Smooth muscle cell (in vitro differentiated cells): ENCODE measurements at regions not wholly inside any gene's neighbourhood (a gene's known extent, or its start where the extent isn't known, plus 50 kb on each side); places are given as distances from the start of the nearest gene placed in this dataset.

ENCODE experiments used
- DNase-seq: peaks from one replicate; lab custom pipeline; 2025; ENCODE audit not compliant: unreplicated experiment; lab: John Stamatoyannopoulos, UW
- H2AFZ ChIP-seq: fragments of 200-600 bp; sonication (generic); 2 replicates; pipeline ENCODE4 v1.6.0; 2016; ENCODE audit warnings: antibody characterized with exemption, low read depth, mild to moderate bottlenecking
- H3F3A ChIP-seq: fragments of 200-600 bp; sonication (generic); 2 replicates; pipeline ENCODE4 v1.6.0; 2017; ENCODE audit warnings: antibody characterized with exemption, low read depth
- H3K27ac ChIP-seq: fragments of 200-600 bp; sonication (generic); 2 replicates; pipeline ENCODE4 v1.5.1; 2016; ENCODE audit warnings: low read depth, mild to moderate bottlenecking
- H3K27me3 ChIP-seq: fragments of 200-600 bp; sonication (generic); 2 replicates; pipeline ENCODE4 v1.6.1; 2016; ENCODE audit warnings: low read depth, mild to moderate bottlenecking
- H3K36me3 ChIP-seq: fragments of 200-600 bp; sonication (generic); 2 replicates; pipeline ENCODE4 v1.5.1; 2016; ENCODE audit warnings: low read depth
- H3K4me1 ChIP-seq: fragments of 200-600 bp; sonication (generic); 2 replicates; pipeline ENCODE4 v1.5.1; 2016; ENCODE audit warnings: low read depth
- H3K4me2 ChIP-seq: fragments of 200-600 bp; sonication (generic); 2 replicates; pipeline ENCODE4 v1.6.0; 2016; ENCODE audit warnings: mild to moderate bottlenecking
- H3K4me3 ChIP-seq: fragments of 200-600 bp; sonication (generic); 2 replicates; pipeline ENCODE4 v1.5.1; 2016; ENCODE audit warnings: mild to moderate bottlenecking
- H3K79me2 ChIP-seq: fragments of 200-600 bp; sonication (generic); 2 replicates; pipeline ENCODE4 v1.6.0; 2016; ENCODE audit warnings: low read depth, mild to moderate bottlenecking
- H3K9ac ChIP-seq: fragments of 200-600 bp; sonication (generic); 2 replicates; pipeline ENCODE4 v1.6.0; 2016; ENCODE audit warnings: low read depth
- H3K9me3 ChIP-seq: fragments of 200-600 bp; sonication (generic); replicated peaks from 2 replicates; pipeline ENCODE4 v1.5.1; 2016; ENCODE audit warnings: low read depth
- H4K20me1 ChIP-seq: fragments of 200-600 bp; sonication (generic); 2 replicates; pipeline ENCODE4 v1.6.0; 2016; ENCODE audit warnings: low read depth
- WGBS: methylation state at CpG from one replicate; pipeline ENCODE4 v1.1.7; 2016; ENCODE audit warnings: low lambda C conversion rate; 5-methylcytosine and 5-hydroxymethylcytosine counted together
- TF ChIP-seq, protein P1 (sequence below): fragments of 200-600 bp; sonication (generic); IDR thresholded peaks from 2 replicates; pipeline ENCODE4 v1.5.1; 2017; ENCODE audit warnings: borderline replicate concordance, mild to moderate bottlenecking, antibody characterized with exemption; ENCODE audit not compliant: insufficient read depth, poor library complexity, severe bottlenecking

DNA sequence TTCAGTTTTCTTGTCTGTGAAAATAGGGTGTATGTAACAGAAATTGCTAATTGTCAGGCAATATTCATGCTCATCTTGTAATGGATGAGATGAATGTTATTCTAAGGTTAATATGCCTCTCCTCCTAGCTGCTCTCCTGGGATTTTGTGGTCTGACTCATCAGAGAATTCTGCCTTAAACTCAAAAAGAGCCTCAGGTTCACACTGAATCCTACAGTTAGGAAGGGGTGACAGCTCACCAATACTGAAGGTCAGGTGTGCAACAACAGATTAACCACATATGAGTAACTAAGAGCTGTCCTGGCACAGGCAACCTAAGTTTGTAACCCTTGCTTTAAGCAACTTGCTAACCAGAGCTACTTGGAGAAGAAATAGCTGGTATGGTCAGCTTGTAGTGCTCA lies 197.7 kb downstream of the SPATA18 start:
- Histone ChIP-seq H3K9me3 (no peaks in the 10 kb centered on the region), H3F3A (no peaks in the 10 kb centered on the region), H3K9ac (no peak overlapping the region), H3K4me2 (no peak overlapping the region), H3K79me2 (no peaks in the 10 kb centered on the region), H3K36me3 (no peaks in the 10 kb centered on the region), H3K4me3 (no peak overlapping the region), H2AFZ (no peak overlapping the region), H3K27ac (no peak overlapping the region), H3K27me3 (no peaks in the 10 kb centered on the region), H4K20me1 (no peaks in the 10 kb centered on the region), H3K4me1 (no peaks in the 10 kb centered on the region)
- TF ChIP-seq, protein P1, sequence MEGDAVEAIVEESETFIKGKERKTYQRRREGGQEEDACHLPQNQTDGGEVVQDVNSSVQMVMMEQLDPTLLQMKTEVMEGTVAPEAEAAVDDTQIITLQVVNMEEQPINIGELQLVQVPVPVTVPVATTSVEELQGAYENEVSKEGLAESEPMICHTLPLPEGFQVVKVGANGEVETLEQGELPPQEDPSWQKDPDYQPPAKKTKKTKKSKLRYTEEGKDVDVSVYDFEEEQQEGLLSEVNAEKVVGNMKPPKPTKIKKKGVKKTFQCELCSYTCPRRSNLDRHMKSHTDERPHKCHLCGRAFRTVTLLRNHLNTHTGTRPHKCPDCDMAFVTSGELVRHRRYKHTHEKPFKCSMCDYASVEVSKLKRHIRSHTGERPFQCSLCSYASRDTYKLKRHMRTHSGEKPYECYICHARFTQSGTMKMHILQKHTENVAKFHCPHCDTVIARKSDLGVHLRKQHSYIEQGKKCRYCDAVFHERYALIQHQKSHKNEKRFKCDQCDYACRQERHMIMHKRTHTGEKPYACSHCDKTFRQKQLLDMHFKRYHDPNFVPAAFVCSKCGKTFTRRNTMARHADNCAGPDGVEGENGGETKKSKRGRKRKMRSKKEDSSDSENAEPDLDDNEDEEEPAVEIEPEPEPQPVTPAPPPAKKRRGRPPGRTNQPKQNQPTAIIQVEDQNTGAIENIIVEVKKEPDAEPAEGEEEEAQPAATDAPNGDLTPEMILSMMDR: no peak
- DNase-seq: no peak

DNA sequence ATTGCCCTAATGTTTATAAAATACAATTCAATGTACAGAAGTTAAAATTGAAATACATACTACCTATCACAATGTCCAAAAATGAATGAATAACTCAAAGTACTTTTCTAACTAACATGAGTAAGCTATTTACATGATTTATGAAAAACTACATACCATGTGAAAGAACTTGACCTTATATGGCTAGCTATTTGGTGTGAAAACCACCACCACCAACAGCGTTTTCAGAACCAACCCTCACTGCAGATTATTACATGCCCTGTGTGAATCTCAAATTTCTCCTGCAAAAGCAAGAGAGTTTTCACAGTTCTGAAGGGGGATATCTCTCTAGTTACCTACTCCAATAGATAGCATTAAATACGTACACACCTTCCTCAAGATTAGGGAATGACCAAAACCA lies 198.5 kb downstream of the SPATA18 start:
- TF ChIP-seq, protein P1: no peak
- Histone ChIP-seq H3K9me3 (no peaks in the 10 kb centered on the region), H3K9ac (no peak overlapping the region), H2AFZ (no peak overlapping the region), H3K4me2 (no peak overlapping the region), H3K27me3 (no peaks in the 10 kb centered on the region), H3K4me3 (no peak overlapping the region), H3K4me1 (no peaks in the 10 kb centered on the region), H3F3A (no peaks in the 10 kb centered on the region), H3K79me2 (no peaks in the 10 kb centered on the region), H3K27ac (no peak overlapping the region), H4K20me1 (no peaks in the 10 kb centered on the region), H3K36me3 (no peaks in the 10 kb centered on the region)
- DNase-seq: no peak
- 76% methylated on average over 2 of the region's 2 CpGs for WGBS

DNA sequence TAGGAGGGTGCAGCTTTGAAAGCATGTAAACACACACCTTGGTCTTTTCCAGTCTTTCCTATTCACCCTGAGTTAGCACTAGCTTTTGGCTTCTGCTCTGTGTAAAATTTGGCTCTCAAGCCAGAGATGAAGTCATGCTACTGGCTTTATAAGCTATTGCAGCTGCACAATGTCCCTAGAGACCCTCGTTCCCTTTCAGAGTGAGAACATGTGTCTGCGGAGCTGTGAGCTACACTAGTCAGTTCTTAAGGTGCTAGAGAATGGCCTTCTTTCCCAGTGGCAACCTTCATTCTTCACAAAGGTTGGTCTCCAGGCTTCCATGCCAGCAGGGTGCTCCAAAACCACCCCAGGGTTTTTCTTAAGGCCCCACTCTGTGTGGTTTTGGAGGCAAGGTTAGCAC lies 199.1 kb downstream of the SPATA18 start:
- TF ChIP-seq, protein P1: no peak
- no peak overlapping the region for H2AFZ ChIP-seq
- no peaks in the 10 kb centered on the region for H3K36me3 ChIP-seq
- no peak for DNase-seq
- H3K27me3 ChIP-seq: no peaks in the 10 kb centered on the region
- no peaks in the 10 kb centered on the region for H3F3A ChIP-seq
- no peak overlapping the region for H3K9ac ChIP-seq
- no peak overlapping the region for H3K27ac ChIP-seq
- no peaks in the 10 kb centered on the region for H3K79me2 ChIP-seq
- no peaks in the 10 kb centered on the region for H3K9me3 ChIP-seq
- no peak overlapping the region for H3K4me3 ChIP-seq
- H3K4me2 ChIP-seq: no peak overlapping the region
- H4K20me1 ChIP-seq: no peaks in the 10 kb centered on the region
- WGBS: 85% methylated on average over 2 of the region's 2 CpGs
- no peaks in the 10 kb centered on the region for H3K4me1 ChIP-seq

DNA sequence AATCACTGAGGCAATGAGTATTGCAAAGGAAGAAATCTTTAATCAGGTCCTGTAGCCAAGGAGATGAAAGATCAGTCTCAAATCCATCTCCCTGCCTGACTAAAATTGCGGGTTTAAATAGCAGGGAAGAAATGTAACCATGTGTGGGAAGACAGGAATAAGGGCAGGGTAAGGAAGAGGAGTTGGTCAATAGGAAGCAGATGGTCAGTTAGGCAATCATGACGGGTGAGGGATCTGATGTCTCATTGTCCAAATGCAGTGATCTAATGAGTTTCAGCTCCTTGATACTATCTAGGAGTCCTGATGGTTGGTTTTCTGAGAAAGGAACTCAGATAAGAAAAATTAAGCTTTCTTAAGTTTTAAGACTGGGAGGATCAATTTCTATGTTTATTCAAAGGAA lies 200.8 kb downstream of the SPATA18 start:
- Histone ChIP-seq H3K27ac (no peak overlapping the region), H3K79me2 (no peaks in the 10 kb centered on the region), H3K4me3 (no peak overlapping the region), H3K9ac (no peak overlapping the region), H3K36me3 (no peaks in the 10 kb centered on the region), H2AFZ (no peak overlapping the region), H3K4me1 (no peaks in the 10 kb centered on the region), H3F3A (no peaks in the 10 kb centered on the region), H3K27me3 (no peaks in the 10 kb centered on the region), H3K4me2 (no peak overlapping the region), H4K20me1 (no peaks in the 10 kb centered on the region), H3K9me3 (no peaks in the 10 kb centered on the region)
- 92% methylated on average over 2 of the region's 2 CpGs for WGBS
- DNase-seq: no peak
- TF ChIP-seq, protein P1: no peak
